ENCODE measurements at regions not wholly inside any gene's neighbourhood (a gene's known extent, or its start where the extent isn't known, plus 50 kb on each side); places are given as distances from the start of the nearest gene placed in this dataset.

GRCh38 chr4:24146127-24146526, 256.3 kb upstream of the PPARGC1A start:
- DNase-seq (ENCODE audit: low read depth in 6 of 9, low spot score in 9 of 9) = no peak
- Histone ChIP-seq H3K27ac (ENCODE audit: low read depth in 1 of 2, low read length in 1 of 2) (no peak overlapping the region), H3K27me3 (ENCODE audit: control insufficient read depth in 2 of 2, insufficient read depth in 1 of 2, low read length in 1 of 2) (no peaks in the 10 kb centered on the region), H3K4me3 (ENCODE audit: low read length in 2 of 2) (no peak overlapping the region), H3K36me3 (ENCODE audit: control insufficient read depth in 2 of 2, insufficient read depth in 2 of 2, low read length in 1 of 2) (no peaks in the 10 kb centered on the region), H3K4me1 (ENCODE audit: control insufficient read depth in 2 of 2, insufficient read depth in 2 of 2, low read length in 2 of 2) (no peaks in the 10 kb centered on the region), H3K9me3 (ENCODE audit: control insufficient read depth in 2 of 2, insufficient read depth in 1 of 2, low read length in 1 of 2) (no peaks in the 10 kb centered on the region)
- WGBS = 85% methylated on average over 2 of the region's 2 CpGs

- no peak overlapping the region for H3K4me3 ChIP-seq (ENCODE audit: low read length in 2 of 2)
- WGBS = 90% methylated on average over 6 of the region's 6 CpGs
- H3K4me1 ChIP-seq (ENCODE audit: control insufficient read depth in 2 of 2, insufficient read depth in 2 of 2, low read length in 2 of 2) = no peaks in the 10 kb centered on the region
- no peaks in the 10 kb centered on the region for H3K36me3 ChIP-seq (ENCODE audit: control insufficient read depth in 2 of 2, insufficient read depth in 2 of 2, low read length in 1 of 2)
- no peaks in the 10 kb centered on the region for H3K9me3 ChIP-seq (ENCODE audit: control insufficient read depth in 2 of 2, insufficient read depth in 1 of 2, low read length in 1 of 2)
- H3K27me3 ChIP-seq (ENCODE audit: control insufficient read depth in 2 of 2, insufficient read depth in 1 of 2, low read length in 1 of 2) = no peaks in the 10 kb centered on the region
- H3K27ac ChIP-seq (ENCODE audit: low read depth in 1 of 2, low read length in 1 of 2) = no peak overlapping the region
- DNase-seq (ENCODE audit: low read depth in 6 of 9, low spot score in 9 of 9) = no peak
Observed at GRCh38 chr4:24145591-24145990, 255.7 kb upstream of the PPARGC1A start.

DNA sequence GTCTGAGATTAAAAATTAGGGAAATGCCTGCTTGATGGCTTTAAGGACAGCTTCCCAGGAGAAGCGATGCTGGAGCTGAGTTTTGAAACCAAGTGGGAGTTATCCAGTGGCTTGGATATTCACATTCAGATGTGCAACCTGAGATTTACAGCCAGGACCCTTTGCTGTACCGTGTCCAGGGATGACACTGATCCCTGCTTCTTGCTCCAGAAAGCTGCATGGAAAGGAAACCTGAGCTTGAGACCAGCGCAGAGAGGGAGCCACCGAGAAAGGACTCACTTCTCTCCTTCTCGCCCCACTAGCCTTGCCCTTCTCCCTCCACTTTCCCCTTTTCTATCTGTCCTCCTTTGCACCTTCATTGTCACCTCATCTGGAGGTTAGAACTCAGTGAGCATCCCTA, 254.5 kb upstream of the PPARGC1A start:
- H3K4me1 ChIP-seq (ENCODE audit: control insufficient read depth in 2 of 2, insufficient read depth in 2 of 2, low read length in 2 of 2) = no peaks in the 10 kb centered on the region
- H3K27me3 ChIP-seq (ENCODE audit: control insufficient read depth in 2 of 2, insufficient read depth in 1 of 2, low read length in 1 of 2) = no peaks in the 10 kb centered on the region
- no peak for DNase-seq (ENCODE audit: low read depth in 6 of 9, low spot score in 9 of 9)
- no peaks in the 10 kb centered on the region for H3K9me3 ChIP-seq (ENCODE audit: control insufficient read depth in 2 of 2, insufficient read depth in 1 of 2, low read length in 1 of 2)
- no peaks in the 10 kb centered on the region for H3K36me3 ChIP-seq (ENCODE audit: control insufficient read depth in 2 of 2, insufficient read depth in 2 of 2, low read length in 1 of 2)
- H3K4me3 ChIP-seq (ENCODE audit: low read length in 2 of 2) = no peak overlapping the region
- no peak overlapping the region for H3K27ac ChIP-seq (ENCODE audit: low read depth in 1 of 2, low read length in 1 of 2)
- 76% methylated on average over 5 of the region's 5 CpGs for WGBS

DNA sequence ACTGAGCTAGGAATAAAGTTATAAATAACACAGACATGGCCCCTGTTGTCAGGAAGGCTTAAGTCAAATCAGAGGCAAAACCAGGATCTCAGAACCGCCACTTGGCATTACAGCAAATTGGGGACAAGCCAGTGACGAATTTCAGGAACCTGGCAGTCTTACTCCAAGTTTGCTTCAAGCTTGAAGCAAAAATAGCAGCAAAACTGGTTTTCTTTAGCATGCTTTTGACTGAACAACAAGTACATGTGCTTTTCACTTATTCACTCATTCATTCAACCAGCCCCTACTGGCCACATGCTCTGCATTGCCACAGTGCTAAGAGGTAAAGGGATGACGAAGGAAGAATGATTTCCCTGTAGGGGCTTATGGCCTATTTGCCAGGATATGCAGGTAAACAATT, 253.9 kb upstream of the PPARGC1A start:
- Histone ChIP-seq H3K36me3 (ENCODE audit: control insufficient read depth in 2 of 2, insufficient read depth in 2 of 2, low read length in 1 of 2) (no peaks in the 10 kb centered on the region), H3K9me3 (ENCODE audit: control insufficient read depth in 2 of 2, insufficient read depth in 1 of 2, low read length in 1 of 2) (no peaks in the 10 kb centered on the region), H3K4me1 (ENCODE audit: control insufficient read depth in 2 of 2, insufficient read depth in 2 of 2, low read length in 2 of 2) (no peaks in the 10 kb centered on the region), H3K27me3 (ENCODE audit: control insufficient read depth in 2 of 2, insufficient read depth in 1 of 2, low read length in 1 of 2) (no peaks in the 10 kb centered on the region), H3K27ac (ENCODE audit: low read depth in 1 of 2, low read length in 1 of 2) (no peak overlapping the region), H3K4me3 (ENCODE audit: low read length in 2 of 2) (no peak overlapping the region)
- WGBS = 74% methylated on average over 3 of the region's 3 CpGs
- no peak for DNase-seq (ENCODE audit: low read depth in 6 of 9, low spot score in 9 of 9)

DNA sequence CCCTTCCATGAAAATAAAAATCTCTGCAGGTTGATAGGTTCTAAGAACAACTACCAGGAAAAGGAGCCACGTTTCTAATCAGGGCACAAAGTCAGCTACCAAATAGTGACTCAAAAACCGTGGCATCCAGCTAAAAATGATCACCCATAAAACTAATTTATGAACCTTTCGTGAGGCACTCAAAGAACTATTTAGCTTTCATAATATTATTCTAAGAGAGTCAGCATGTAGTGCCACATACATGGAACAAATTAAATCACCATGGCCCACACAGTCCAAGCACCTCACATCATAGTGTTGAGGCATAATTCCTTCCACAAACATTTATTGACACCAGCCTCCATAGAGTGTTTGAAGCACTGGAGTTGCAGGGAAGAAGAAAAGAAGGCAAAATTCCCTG, 252.0 kb upstream of the PPARGC1A start:
- H3K4me3 ChIP-seq (ENCODE audit: low read length in 2 of 2) = no peak overlapping the region
- H3K4me1 ChIP-seq (ENCODE audit: control insufficient read depth in 2 of 2, insufficient read depth in 2 of 2, low read length in 2 of 2) = no peaks in the 10 kb centered on the region
- no peak overlapping the region for H3K27ac ChIP-seq (ENCODE audit: low read depth in 1 of 2, low read length in 1 of 2)
- H3K36me3 ChIP-seq (ENCODE audit: control insufficient read depth in 2 of 2, insufficient read depth in 2 of 2, low read length in 1 of 2) = no peaks in the 10 kb centered on the region
- DNase-seq (ENCODE audit: low read depth in 6 of 9, low spot score in 9 of 9) = no peak
- WGBS = 71% methylated on average over 3 of the region's 3 CpGs
- no peaks in the 10 kb centered on the region for H3K9me3 ChIP-seq (ENCODE audit: control insufficient read depth in 2 of 2, insufficient read depth in 1 of 2, low read length in 1 of 2)
- H3K27me3 ChIP-seq (ENCODE audit: control insufficient read depth in 2 of 2, insufficient read depth in 1 of 2, low read length in 1 of 2) = no peaks in the 10 kb centered on the region

DNA sequence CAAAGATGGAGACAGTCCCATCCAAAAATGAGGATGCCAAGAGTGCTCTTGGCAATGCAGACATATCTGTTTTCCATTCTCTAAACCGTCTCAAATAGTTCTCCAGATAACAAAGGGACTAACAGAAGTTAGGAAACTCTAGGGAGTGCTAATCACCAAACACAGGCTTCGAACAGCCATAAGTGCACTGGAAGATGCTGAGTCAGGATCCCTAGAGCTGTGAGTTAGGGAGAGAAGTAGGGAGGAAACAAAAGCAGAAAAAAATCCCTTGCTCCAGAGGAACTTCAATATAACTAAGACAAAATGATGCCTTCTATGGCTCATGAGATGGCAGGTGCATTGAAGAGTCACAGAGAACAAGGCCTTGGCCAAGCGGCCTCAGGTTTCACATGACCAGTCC, 251.0 kb upstream of the PPARGC1A start:
- H3K4me3 ChIP-seq (ENCODE audit: low read length in 2 of 2) = no peak overlapping the region
- 90% methylated on average over 3 of the region's 3 CpGs for WGBS

DNA sequence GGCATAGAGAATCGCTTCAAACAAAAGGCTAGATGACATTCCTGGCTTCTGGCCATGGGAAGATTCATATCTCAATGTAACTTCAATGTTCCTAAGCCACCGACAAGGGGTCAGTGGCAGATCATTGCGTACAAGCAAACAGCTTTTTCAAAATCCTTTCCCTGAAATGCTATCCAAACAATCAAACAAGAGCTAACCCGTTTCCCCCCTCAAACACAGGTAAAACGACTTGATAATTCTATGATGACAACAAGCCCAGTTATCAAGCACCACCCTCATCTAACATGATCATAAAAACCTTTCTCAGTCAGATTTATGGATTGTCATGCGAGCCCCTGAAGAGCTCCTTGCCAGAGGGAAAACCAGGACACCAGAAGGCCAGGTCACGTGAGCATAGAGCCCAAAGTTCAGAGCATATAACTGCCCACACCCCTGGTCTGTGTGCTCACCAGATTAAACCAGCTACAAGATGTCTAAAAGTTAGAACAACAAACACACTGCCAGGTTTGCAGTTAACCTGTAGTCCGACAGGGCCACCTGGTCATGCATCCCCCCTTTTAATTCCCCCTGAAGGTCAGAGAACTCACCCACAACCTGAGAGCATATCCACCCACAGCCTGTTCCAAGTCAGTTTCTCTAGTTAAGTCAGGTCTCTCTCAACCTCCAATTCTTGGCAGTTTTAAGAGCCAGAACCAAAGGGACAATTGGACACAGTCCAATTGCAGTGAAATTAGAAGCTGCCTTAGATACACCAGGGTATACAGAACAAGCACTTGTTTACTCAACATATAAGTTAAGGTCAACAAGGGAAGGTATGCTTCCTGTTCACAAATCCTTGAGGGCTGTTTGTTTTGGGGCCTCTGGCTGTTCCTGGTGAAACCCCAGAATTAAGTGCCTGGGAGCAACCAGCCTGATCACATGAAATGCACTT, 248.1 kb upstream of the PPARGC1A start:
- DNase-seq (ENCODE audit: low read depth in 6 of 9, low spot score in 9 of 9) = no peak
- Histone ChIP-seq H3K4me3 (ENCODE audit: low read length in 2 of 2) (no peak overlapping the region), H3K36me3 (ENCODE audit: control insufficient read depth in 2 of 2, insufficient read depth in 2 of 2, low read length in 1 of 2) (no peaks in the 10 kb centered on the region), H3K27me3 (ENCODE audit: control insufficient read depth in 2 of 2, insufficient read depth in 1 of 2, low read length in 1 of 2) (no peaks in the 10 kb centered on the region), H3K27ac (ENCODE audit: low read depth in 1 of 2, low read length in 1 of 2) (no peak overlapping the region), H3K4me1 (ENCODE audit: control insufficient read depth in 2 of 2, insufficient read depth in 2 of 2, low read length in 2 of 2) (no peaks in the 10 kb centered on the region), H3K9me3 (ENCODE audit: control insufficient read depth in 2 of 2, insufficient read depth in 1 of 2, low read length in 1 of 2) (no peaks in the 10 kb centered on the region)
- 77% methylated on average over 8 of the region's 8 CpGs for WGBS

More for the DNA sequence above, 251.0 kb upstream of the PPARGC1A start:
- no peaks in the 10 kb centered on the region for H3K9me3 ChIP-seq (ENCODE audit: control insufficient read depth in 2 of 2, insufficient read depth in 1 of 2, low read length in 1 of 2)
- DNase-seq (ENCODE audit: low read depth in 6 of 9, low spot score in 9 of 9) = no peak
- no peak overlapping the region for H3K27ac ChIP-seq (ENCODE audit: low read depth in 1 of 2, low read length in 1 of 2)
- H3K27me3 ChIP-seq (ENCODE audit: control insufficient read depth in 2 of 2, insufficient read depth in 1 of 2, low read length in 1 of 2) = no peaks in the 10 kb centered on the region
- H3K36me3 ChIP-seq (ENCODE audit: control insufficient read depth in 2 of 2, insufficient read depth in 2 of 2, low read length in 1 of 2) = no peaks in the 10 kb centered on the region
- no peaks in the 10 kb centered on the region for H3K4me1 ChIP-seq (ENCODE audit: control insufficient read depth in 2 of 2, insufficient read depth in 2 of 2, low read length in 2 of 2)

DNA sequence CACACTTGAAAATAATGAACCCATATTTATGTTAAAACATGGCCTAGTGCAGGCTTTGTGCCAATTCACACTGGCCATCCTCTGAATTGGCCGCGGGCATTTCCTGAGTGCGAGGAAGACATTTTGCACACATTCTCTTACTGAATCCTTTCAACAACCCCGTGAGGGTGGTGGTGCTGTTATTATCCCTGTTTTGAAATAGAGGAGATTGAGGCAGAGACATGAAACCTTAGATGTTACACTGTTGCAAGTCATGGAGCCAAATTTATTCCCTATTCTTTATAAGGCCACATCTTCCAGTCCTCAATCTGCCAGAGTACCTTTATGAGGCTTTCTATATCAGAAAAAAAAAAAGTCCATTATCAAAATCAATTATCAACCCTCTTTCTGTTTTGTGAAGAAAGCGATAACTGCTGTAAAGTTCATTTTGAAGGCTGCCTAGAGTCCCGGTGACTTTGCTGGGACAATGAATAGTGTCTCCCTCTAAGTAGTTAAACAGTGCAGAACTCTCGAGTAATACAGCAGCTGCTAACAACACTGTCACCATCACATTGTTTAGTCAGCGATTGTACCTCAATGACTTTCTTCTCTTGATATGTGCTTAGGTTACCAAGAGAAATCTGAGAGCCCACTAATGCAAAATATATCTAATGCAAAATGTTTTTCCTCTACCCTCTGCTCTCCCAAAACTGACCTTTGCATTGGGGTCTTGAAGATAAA, 242.3 kb upstream of the PPARGC1A start:
- no peaks in the 10 kb centered on the region for H3K27me3 ChIP-seq (ENCODE audit: control insufficient read depth in 2 of 2, insufficient read depth in 1 of 2, low read length in 1 of 2)
- no peaks in the 10 kb centered on the region for H3K9me3 ChIP-seq (ENCODE audit: control insufficient read depth in 2 of 2, insufficient read depth in 1 of 2, low read length in 1 of 2)
- no peak for DNase-seq (ENCODE audit: low read depth in 6 of 9, low spot score in 9 of 9)
- H3K27ac ChIP-seq (ENCODE audit: low read depth in 1 of 2, low read length in 1 of 2) = no peak overlapping the region
- no peaks in the 10 kb centered on the region for H3K4me1 ChIP-seq (ENCODE audit: control insufficient read depth in 2 of 2, insufficient read depth in 2 of 2, low read length in 2 of 2)
- no peaks in the 10 kb centered on the region for H3K36me3 ChIP-seq (ENCODE audit: control insufficient read depth in 2 of 2, insufficient read depth in 2 of 2, low read length in 1 of 2)
- no peak overlapping the region for H3K4me3 ChIP-seq (ENCODE audit: low read length in 2 of 2)
- 89% methylated on average over 8 of the region's 8 CpGs for WGBS

GRCh38 chr4:24130637-24131036, 240.8 kb upstream of the PPARGC1A start:
- WGBS = 30% methylated on average over 3 of the region's 3 CpGs

More at GRCh38 chr4:24130637-24131036, 240.8 kb upstream of the PPARGC1A start:
- H3K4me3 ChIP-seq (ENCODE audit: low read length in 2 of 2) = no peak overlapping the region
- H3K27ac ChIP-seq (ENCODE audit: low read depth in 1 of 2, low read length in 1 of 2) = no peak overlapping the region
- no peaks in the 10 kb centered on the region for H3K27me3 ChIP-seq (ENCODE audit: control insufficient read depth in 2 of 2, insufficient read depth in 1 of 2, low read length in 1 of 2)
- H3K9me3 ChIP-seq (ENCODE audit: control insufficient read depth in 2 of 2, insufficient read depth in 1 of 2, low read length in 1 of 2) = no peaks in the 10 kb centered on the region
- H3K4me1 ChIP-seq (ENCODE audit: control insufficient read depth in 2 of 2, insufficient read depth in 2 of 2, low read length in 2 of 2) = no peaks in the 10 kb centered on the region
- DNase-seq (ENCODE audit: low read depth in 6 of 9, low spot score in 9 of 9) = no peak
- no peaks in the 10 kb centered on the region for H3K36me3 ChIP-seq (ENCODE audit: control insufficient read depth in 2 of 2, insufficient read depth in 2 of 2, low read length in 1 of 2)
